Nucleus accumbens (tissue), 56 donors: ENCODE measurements at regions not wholly inside any gene's neighbourhood (a gene's known extent, or its start where the extent isn't known, plus 50 kb on each side); places are given as distances from the start of the nearest gene placed in this dataset.

ENCODE experiments used
- DNase-seq, 56 donors: peaks; one replicate each; lab custom pipeline; 2025; lab: John Stamatoyannopoulos, UW

- DNase-seq: no peak
Measured at GRCh38 chr2:51208521-51208920, 176.6 kb upstream of the NRXN1 start.

- DNase-seq: no peak
Measured at GRCh38 chr2:51201295-51201694, 169.4 kb upstream of the NRXN1 start.

- DNase-seq: no peak
Measured at GRCh38 chr2:51194656-51195055, 162.7 kb upstream of the NRXN1 start.

GRCh38 chr2:51170273-51170672 lies 138.3 kb upstream of the NRXN1 start:
- DNase-seq: no peak

GRCh38 chr2:51165534-51166260 lies 133.8 kb upstream of the NRXN1 start:
- no peak for DNase-seq

- DNase-seq: no peak
Measured at GRCh38 chr2:51158251-51158650, 126.3 kb upstream of the NRXN1 start.

GRCh38 chr2:51153236-51153635 lies 121.3 kb upstream of the NRXN1 start:
- DNase-seq: no peak

- DNase-seq: no peak
Measured at GRCh38 chr2:51151490-51152140, 119.7 kb upstream of the NRXN1 start.

GRCh38 chr2:51149725-51150124 lies 117.8 kb upstream of the NRXN1 start:
- DNase-seq: no peak

- no peak for DNase-seq
Measured at GRCh38 chr2:51145761-51146160, 113.8 kb upstream of the NRXN1 start.

GRCh38 chr2:51120754-51121280 lies 88.9 kb upstream of the NRXN1 start:
- DNase-seq: no peak

- DNase-seq: no peak
Measured at GRCh38 chr2:51111532-51111931, 79.6 kb upstream of the NRXN1 start.

- no peak for DNase-seq
Measured at GRCh38 chr2:51108794-51109193, 76.9 kb upstream of the NRXN1 start.

GRCh38 chr2:51107841-51108240 lies 75.9 kb upstream of the NRXN1 start:
- no peak for DNase-seq

- no peak for DNase-seq
Measured at GRCh38 chr2:51105811-51106210, 73.9 kb upstream of the NRXN1 start.

- DNase-seq: peak in 1 of 56 donors; percentile 3
Measured at GRCh38 chr2:51103205-51103604, 71.3 kb upstream of the NRXN1 start.

GRCh38 chr2:51093016-51093415 lies 61.1 kb upstream of the NRXN1 start:
- no peak for DNase-seq

- DNase-seq: no peak
Measured at GRCh38 chr2:51085420-51086068, 53.6 kb upstream of the NRXN1 start.

GRCh38 chr2:51084750-51085149 lies 52.8 kb upstream of the NRXN1 start:
- no peak for DNase-seq
